Heart left ventricle (tissue), 16 donors: ENCODE measurements at regions not wholly inside any gene's neighbourhood (a gene's known extent, or its start where the extent isn't known, plus 50 kb on each side); places are given as distances from the start of the nearest gene placed in this dataset.

Experiments
- ATAC-seq, 4 donors: fragments of 200-7000 bp; cut with Tn5 transposase; one replicate each; pipeline ENCODE4 v1.9.1; 2020 to 2022; ENCODE audit warnings: moderate library complexity in 4 of 4, mild to moderate bottlenecking in 3 of 4, moderate number of reproducible peaks in 1 of 4
- DNase-seq, 5 donors: peaks; one replicate each; pipeline ENCODE4 v3.0.0-alpha.2; 2020
- H3K27ac ChIP-seq, 12 donors: fragments of 200-600 bp; sonication (generic) in 4 of 12; one replicate each; pipeline versions ENCODE4 v1.5.0 to v1.8.0; 2016 to 2022; ENCODE audit warnings: mild to moderate bottlenecking in 2 of 12
- H3K27me3 ChIP-seq, 9 donors: fragments of 200-600 bp; sonication (generic) in 2 of 9; one replicate each; pipeline versions ENCODE4 v1.5.1 to v1.8.0; 2016 to 2022; ENCODE audit warnings: mild to moderate bottlenecking in 3 of 9
- H3K36me3 ChIP-seq, 9 donors: fragments of 200-600 bp; sonication (generic) in 2 of 9; one replicate each; pipeline versions ENCODE4 v1.5.0 to v1.8.0; 2018 to 2022; ENCODE audit warnings: mild to moderate bottlenecking in 2 of 9
- H3K4me1 ChIP-seq, 12 donors: fragments of 200-600 bp; sonication (generic) in 4 of 12; one replicate each; pipeline versions ENCODE4 v1.5.0 to v1.8.0; 2016 to 2022; ENCODE audit warnings: mild to moderate bottlenecking in 3 of 12
- H3K4me3 ChIP-seq, 12 donors: fragments of 200-600 bp; sonication (generic) in 4 of 12; one replicate each; pipeline versions ENCODE4 v1.5.0 to v1.8.0; 2017 to 2022; ENCODE audit warnings: mild to moderate bottlenecking in 9 of 12, moderate library complexity in 4 of 12
- H3K9me3 ChIP-seq, 12 donors: fragments of 200-600 bp; sonication (generic) in 4 of 12; one replicate each; pipeline versions ENCODE4 v1.5.0 to v1.8.0; 2016 to 2022; ENCODE audit warnings: mild to moderate bottlenecking in 1 of 12
- POLR2A ChIP-seq, 2 donors: fragments of 450-650 bp; IDR thresholded peaks; one replicate each; pipeline ENCODE4 v1.6.1; 2017; ENCODE audit warnings: antibody characterized with exemption in 2 of 2, mild to moderate bottlenecking in 2 of 2, moderate library complexity in 2 of 2
- WGBS, 4 donors: extraction: QIAGEN DNeasy Blood & Tissue Kit in 2 of 4; methylation state at CpG; one replicate each; pipeline versions ENCODE4 v1.1.5 to v1.1.7; 2013 to 2018; 5-methylcytosine and 5-hydroxymethylcytosine counted together
- intact Hi-C, 10 donors: fragments of 100-400 bp; cut with DNase I; formaldehyde crosslinking; loops; one replicate each; pipeline versions ENCODE4 v1.11.1 to v1.14.2; 2022
- TF ChIP-seq, protein P1 (sequence below), 12 donors: fragments of 200-600 bp; sonication (generic) in 4 of 12; IDR thresholded peaks; one replicate each; pipeline versions ENCODE4 v1.5.0 to v1.8.0; 2018 to 2022; ENCODE audit warnings: antibody characterized with exemption in 12 of 12, mild to moderate bottlenecking in 5 of 12
- donor health status: ischemic (EF 13 %, LVEDD 7.1; RV severe dilation, severe dysfunction).
- donor health status: healthy with polysubstance abuse.
- donor health status: DM: no; HTN: yes; CAD: no.
- donor health status: DM: no; HTN: no; CAD: no.
- donor health status: ischemic (EF 25% LVEDD 6.9; RV normal size, moderate dysfunction).
- donor health status: ischemic (EF 25% LVEDD 5.7; RV mildly dilated, moderate dysfunction).
- donor health status: healthy.
- donor health status: DM: yes; HTN: yes; CAD: no.
- donor health status: ischemic (EF 35%, LVEDD 5.7; RV mildly dilated, moderate dysfunction).
- donor health status: nonischemic (EF 11% LVEDD 7.7; RV severe dilation, severe dysfunction).
- donor health status: DM: yes; HTN: yes; CAD: no.
- donor health status: PGD.
- donor health status: ischemic (EF 29% LVEDD 5.4; RV normal size, mild dysfunction).
- donor health status: nonischemic (EF 23%, LVEDD 6.1; RV moderate dilation, normal function).

DNA sequence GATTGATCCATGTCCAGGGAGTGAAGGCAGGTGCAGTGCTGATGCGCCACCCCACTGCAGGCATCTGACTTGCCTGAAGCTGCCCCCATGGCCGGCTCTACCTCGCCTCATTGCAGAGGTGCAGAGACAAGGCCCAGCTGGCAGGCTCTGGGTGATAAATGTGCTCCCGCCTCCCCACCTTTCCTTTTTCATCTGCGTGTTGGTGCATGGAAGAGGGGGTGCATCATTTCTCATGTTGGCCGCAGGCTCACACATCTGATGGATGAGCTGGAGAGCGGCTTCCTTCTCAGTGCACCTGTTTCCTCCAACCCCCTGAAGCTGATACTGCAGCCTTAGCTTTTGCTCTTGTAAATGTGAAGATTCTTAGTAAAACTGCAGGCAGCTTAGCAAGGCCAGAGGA lies 306.0 kb upstream of the KAZN start:
- no peak for DNase-seq
- no peak for ATAC-seq
- H3K9me3 ChIP-seq, result no peaks in the 10 kb centered on the region

DNA sequence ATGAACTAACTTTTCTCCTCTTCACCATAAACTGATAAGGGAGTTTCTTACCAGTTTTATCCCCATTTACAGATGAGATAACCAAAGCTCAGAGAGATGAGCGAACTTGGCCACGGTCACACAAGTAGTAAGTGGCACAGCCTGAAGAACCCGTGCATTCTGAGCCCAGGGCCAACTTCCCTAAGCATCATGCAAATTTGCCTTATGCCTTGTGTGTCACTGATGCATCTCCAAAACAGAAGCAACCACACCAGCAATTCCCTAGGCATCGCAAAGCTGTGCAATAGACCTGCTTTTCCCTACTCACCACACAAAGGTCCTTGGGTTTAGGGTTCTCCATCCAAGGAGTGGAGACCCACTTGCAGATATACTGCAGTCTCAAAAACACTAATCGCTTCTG lies 304.5 kb upstream of the KAZN start:
- Histone ChIP-seq H3K27me3 (peaks cover 0 to 10% (median 0%) of the 10 kb centered on the region in 9 donors), H3K4me3 (no peak overlapping the region), H3K4me1 (no peaks in the 10 kb centered on the region), H3K9me3 (no peaks in the 10 kb centered on the region), H3K27ac (no peak overlapping the region), H3K36me3 (no peaks in the 10 kb centered on the region)
- no peak for TF ChIP-seq POLR2A (IDR thresholded peaks at IDR 0.05)
- TF ChIP-seq, protein P1, sequence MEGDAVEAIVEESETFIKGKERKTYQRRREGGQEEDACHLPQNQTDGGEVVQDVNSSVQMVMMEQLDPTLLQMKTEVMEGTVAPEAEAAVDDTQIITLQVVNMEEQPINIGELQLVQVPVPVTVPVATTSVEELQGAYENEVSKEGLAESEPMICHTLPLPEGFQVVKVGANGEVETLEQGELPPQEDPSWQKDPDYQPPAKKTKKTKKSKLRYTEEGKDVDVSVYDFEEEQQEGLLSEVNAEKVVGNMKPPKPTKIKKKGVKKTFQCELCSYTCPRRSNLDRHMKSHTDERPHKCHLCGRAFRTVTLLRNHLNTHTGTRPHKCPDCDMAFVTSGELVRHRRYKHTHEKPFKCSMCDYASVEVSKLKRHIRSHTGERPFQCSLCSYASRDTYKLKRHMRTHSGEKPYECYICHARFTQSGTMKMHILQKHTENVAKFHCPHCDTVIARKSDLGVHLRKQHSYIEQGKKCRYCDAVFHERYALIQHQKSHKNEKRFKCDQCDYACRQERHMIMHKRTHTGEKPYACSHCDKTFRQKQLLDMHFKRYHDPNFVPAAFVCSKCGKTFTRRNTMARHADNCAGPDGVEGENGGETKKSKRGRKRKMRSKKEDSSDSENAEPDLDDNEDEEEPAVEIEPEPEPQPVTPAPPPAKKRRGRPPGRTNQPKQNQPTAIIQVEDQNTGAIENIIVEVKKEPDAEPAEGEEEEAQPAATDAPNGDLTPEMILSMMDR (IDR thresholded peaks at IDR 0.05), result no peak
- DNase-seq, result no peak
- intact Hi-C loops, result no loop called here
- 89 to 95% (median 91%) methylated on average over 5 of the region's 5 CpGs for WGBS, 4 donors
- no peak for ATAC-seq

More for the DNA sequence above, 306.0 kb upstream of the KAZN start:
- H3K27ac ChIP-seq, result no peak overlapping the region
- TF ChIP-seq, protein P1 (IDR thresholded peaks at IDR 0.05), result no peak
- TF ChIP-seq POLR2A (IDR thresholded peaks at IDR 0.05), result no peak
- intact Hi-C loops, result no loop called here
- no peaks in the 10 kb centered on the region for H3K4me1 ChIP-seq
- H3K27me3 ChIP-seq, result peaks cover 0 to 10% (median 0%) of the 10 kb centered on the region in 9 donors
- H3K36me3 ChIP-seq, result no peaks in the 10 kb centered on the region
- H3K4me3 ChIP-seq, result no peak overlapping the region
- WGBS, 4 donors, result 83 to 94% (median 88%) methylated on average over 4 to 7 of the region's 7 CpGs

DNA sequence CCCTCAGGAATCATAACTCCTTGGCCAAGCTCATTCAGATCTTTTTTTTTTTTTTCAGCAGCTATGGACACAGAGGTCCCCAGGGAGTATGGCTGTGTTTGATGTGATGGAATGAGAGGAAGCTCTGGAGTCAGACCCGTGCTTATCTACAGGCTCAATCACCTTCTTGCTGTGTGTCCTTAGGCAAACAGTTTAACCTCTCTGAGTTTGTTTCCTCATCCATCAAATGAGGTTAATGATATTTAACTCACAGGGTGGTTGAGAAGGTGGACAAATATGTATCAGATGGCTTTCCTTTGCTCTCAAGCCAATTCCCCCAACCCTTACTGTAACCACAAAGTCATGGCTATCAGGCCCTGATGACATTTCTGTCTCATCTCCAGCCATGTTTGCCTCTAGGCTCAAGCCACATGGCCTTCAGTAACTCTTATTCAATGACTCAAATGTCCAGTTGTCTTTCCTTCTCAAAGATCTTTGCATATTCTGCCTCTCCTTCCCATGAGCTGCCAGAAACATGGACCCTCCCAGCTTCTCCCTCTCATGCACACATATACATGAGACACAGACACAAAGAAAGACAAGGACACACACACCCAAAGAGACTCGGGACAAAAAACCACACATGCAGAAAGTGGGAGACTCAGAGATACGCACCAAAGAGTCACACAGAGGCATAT lies 303.5 kb upstream of the KAZN start:
- 68 to 71% (median 69%) methylated on average over 3 of the region's 3 CpGs for WGBS, 4 donors
- Histone ChIP-seq H3K27ac (no peak overlapping the region), H3K9me3 (no peaks in the 10 kb centered on the region), H3K4me3 (no peak overlapping the region), H3K4me1 (no peaks in the 10 kb centered on the region), H3K36me3 (no peaks in the 10 kb centered on the region), H3K27me3 (peaks cover 0 to 10% (median 0%) of the 10 kb centered on the region in 9 donors)
- ATAC-seq, result no peak
- DNase-seq, result no peak
- intact Hi-C loops, result no loop called here
- TF ChIP-seq, protein P1 (IDR thresholded peaks at IDR 0.05), result no peak
- TF ChIP-seq POLR2A (IDR thresholded peaks at IDR 0.05), result no peak

DNA sequence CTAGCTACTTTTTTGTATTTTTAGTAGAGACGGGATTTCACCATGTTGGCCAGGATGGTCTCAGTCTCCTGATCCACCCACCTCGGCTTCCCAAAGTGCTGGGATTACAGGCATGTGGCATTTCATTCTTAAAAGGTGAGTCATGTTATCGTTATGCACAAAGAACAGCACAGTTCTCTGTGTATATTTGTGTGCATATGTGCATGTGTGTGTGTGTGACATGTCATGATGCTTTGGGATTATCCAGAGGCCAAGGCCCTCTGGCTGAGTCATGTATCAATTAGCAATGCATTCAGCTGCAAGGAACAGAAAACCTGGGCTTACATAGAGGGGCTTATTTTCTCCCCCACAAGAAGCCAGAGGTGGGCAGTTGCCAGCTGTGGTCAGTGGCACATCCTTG lies 301.7 kb upstream of the KAZN start:
- Histone ChIP-seq H3K36me3 (no peaks in the 10 kb centered on the region), H3K27ac (no peak overlapping the region), H3K27me3 (peaks cover 0 to 10% (median 0%) of the 10 kb centered on the region in 9 donors), H3K4me3 (no peak overlapping the region), H3K9me3 (no peaks in the 10 kb centered on the region), H3K4me1 (no peaks in the 10 kb centered on the region)
- DNase-seq (no peak), ATAC-seq (no peak)
- TF ChIP-seq, protein P1 (IDR thresholded peaks at IDR 0.05), result no peak
- TF ChIP-seq POLR2A (IDR thresholded peaks at IDR 0.05), result no peak
- 68 to 83% (median 68%) methylated on average over 3 of the region's 3 CpGs for WGBS, 4 donors
- intact Hi-C loops, result no loop called here
